Neural progenitor cell (in vitro differentiated cells): ENCODE measurements at regions not wholly inside any gene's neighbourhood (a gene's known extent, or its start where the extent isn't known, plus 50 kb on each side); places are given as distances from the start of the nearest gene placed in this dataset.

Experiments
- EZH2 ChIP-seq: fragments of 200-600 bp; sonication (generic); IDR thresholded peaks from 2 replicates; pipeline ENCODE4 v1.6.1; 2017; ENCODE audit warnings: antibody characterized with exemption, mild to moderate bottlenecking, moderate library complexity
- EZH2phosphoT487 ChIP-seq: fragments of 200-600 bp; sonication (generic); IDR thresholded peaks from 2 replicates; pipeline ENCODE4 v1.6.1; 2017; ENCODE audit warnings: antibody characterized with exemption
- TF ChIP-seq, protein P1 (sequence below): fragments of 200-600 bp; sonication (generic); IDR thresholded peaks from 2 replicates; pipeline ENCODE4 v1.5.1; 2017; ENCODE audit warnings: antibody characterized with exemption, mild to moderate bottlenecking

DNA sequence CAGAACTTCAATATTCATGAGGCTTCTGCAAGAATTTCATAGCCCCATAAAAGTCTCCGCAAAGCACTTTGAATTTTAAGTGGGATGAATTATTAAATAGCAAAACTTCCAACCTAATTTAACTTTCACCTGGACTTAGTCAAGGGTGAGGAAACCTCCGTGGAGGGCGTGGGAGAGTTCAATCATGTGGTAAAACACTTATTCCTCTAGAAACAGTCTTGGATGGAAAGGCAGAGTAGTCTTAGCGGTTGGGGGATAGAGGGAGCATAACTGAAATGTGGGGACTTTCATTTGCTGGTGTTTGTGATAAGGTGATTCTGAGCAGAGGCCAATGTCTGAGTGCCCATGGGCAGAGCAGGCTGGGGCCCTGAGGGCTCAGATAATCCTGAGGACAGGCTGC is 241.9 kb downstream of the IRX1 start:
- TF ChIP-seq, protein P1, sequence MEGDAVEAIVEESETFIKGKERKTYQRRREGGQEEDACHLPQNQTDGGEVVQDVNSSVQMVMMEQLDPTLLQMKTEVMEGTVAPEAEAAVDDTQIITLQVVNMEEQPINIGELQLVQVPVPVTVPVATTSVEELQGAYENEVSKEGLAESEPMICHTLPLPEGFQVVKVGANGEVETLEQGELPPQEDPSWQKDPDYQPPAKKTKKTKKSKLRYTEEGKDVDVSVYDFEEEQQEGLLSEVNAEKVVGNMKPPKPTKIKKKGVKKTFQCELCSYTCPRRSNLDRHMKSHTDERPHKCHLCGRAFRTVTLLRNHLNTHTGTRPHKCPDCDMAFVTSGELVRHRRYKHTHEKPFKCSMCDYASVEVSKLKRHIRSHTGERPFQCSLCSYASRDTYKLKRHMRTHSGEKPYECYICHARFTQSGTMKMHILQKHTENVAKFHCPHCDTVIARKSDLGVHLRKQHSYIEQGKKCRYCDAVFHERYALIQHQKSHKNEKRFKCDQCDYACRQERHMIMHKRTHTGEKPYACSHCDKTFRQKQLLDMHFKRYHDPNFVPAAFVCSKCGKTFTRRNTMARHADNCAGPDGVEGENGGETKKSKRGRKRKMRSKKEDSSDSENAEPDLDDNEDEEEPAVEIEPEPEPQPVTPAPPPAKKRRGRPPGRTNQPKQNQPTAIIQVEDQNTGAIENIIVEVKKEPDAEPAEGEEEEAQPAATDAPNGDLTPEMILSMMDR, result no peak
- no peak for TF ChIP-seq EZH2
- TF ChIP-seq EZH2phosphoT487, result no peak
